Activated gamma-delta T cell treated with anti-CD3 and anti-CD28 coated beads, Interleukin-2, amount 50 U/mL, for 16 hours (primary cell): ENCODE measurements at regions not wholly inside any gene's neighbourhood (a gene's known extent, or its start where the extent isn't known, plus 50 kb on each side); places are given as distances from the start of the nearest gene placed in this dataset.

Experiments
- DNase-seq: peaks from one replicate; pipeline ENCODE4 v3.0.0-alpha.2; 2020; ENCODE audit warnings: low read depth

DNA sequence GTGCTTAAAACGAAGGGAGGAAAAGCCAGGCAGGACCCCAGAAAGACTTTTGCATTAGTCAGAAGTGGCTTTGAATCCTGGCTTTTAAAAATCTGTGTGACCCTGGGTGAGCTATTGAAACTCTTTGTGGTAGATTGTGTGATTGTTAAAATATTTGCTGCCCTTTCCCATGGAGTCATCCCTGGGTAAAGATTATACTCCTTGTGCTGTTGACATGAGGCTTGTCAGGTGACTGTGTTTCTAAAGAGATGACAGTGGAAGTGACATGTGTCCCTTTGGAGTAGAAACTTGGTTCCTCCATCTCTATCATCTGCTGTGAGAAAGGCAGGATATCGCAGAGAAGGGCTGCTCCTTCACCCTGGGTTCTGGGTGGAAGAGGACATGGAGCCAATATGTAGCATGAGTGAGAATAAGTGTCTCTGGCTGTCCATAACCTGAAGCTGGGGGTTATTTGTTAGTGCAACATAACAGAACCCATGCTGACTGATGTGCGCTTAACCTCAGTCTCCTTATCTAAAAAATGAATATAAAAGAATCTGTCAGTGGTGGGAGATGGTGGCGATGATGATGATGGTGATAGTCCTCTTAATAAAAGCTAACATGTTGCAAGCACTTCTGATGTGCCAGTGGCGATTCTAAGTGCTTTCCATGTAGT, 187.6 kb downstream of the RHOU start:
- DNase-seq: no peak

- no peak for DNase-seq
Observed at GRCh38 chr1:228923973-228924686, 188.9 kb downstream of the RHOU start.

DNA sequence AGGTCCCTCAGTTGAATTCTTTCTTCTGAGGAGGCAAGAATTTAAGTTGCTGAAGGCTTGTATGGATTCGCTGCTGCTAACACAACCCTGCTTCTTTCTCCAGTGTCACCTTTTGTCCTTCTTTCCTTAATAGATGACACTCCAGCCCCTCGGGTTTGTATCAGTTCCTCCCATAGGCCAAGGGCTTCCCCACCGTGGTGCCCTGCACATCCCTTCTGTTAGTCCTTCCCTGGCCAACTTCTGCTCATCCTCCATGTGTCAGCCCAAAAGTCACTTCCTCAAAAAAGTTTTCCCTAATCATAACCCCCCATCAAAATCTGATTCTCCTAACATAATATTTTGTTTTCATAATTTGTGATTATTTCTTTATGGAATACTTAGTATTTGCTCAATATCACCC, 190.4 kb downstream of the RHOU start:
- no peak for DNase-seq

- no peak for DNase-seq
Observed at GRCh38 chr1:228927421-228927820, 192.1 kb downstream of the RHOU start.

DNA sequence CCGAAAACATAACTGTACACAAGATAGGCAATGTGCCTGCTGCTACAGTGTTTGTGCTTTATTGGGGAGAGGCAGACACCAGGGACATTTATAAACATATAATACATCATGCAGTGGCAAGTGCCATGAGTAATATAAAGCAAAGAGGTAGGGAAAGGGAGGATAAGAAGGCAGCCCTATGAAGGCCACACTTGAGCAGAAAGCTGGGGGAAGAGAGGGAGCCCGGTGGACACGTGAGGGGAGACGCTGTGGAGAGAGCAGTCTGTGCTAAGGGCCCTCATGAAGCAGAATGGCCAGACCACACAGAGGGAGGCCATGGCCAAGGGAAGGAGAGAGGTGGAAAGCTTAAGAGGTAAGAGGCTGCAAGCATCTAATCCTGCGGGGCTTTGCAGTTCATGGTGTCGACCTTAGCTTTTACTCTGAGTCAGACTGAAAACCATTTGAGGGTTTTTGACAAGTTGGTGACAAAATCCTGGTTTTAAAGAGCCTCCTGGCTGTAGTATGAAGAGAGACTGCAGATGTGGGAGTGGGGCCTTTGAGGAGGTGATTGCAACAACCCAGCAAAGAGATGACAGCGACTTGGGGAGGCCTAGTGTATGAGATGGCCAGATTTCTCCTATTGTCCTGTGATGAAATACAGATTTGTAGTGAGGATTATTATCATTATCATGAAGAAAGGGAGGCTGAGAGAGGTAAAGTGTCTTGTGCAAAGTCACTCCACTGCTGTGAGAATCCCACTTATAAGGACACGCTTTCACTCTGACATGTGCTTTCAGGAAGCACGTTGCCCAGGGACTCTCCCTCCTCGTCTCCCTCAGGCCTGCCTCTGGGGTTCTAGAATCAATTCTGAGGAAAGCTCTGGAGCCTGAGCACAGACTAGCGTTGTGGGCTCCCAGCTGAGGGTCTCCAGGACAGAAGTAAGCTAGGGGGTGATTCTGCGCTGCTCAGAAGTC, 192.9 kb downstream of the RHOU start:
- DNase-seq: no peak

- no peak for DNase-seq
Observed at GRCh38 chr1:228929476-228930027, 194.3 kb downstream of the RHOU start.

- no peak for DNase-seq
Observed at GRCh38 chr1:228930479-228930957, 195.2 kb downstream of the RHOU start.

DNA sequence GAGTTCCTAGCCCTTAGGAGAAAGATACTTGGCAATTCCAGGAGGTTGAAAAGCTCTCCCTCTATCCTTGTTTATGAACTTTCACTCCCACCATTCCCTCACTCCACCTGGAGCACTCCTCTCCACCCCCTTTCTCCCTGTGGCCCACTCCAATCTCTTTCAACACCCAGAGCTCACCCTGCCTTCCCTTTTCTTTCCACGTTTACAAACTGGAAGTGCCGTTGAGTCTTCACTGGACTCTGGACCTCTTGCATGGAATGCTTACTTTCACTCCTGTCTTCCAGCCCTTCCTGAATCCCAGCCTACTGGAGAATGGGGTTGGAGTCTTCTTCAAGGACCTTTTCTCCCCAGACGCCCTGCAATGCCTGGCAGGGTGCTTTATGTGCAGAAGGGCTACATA, 198.5 kb downstream of the RHOU start:
- no peak for DNase-seq

DNA sequence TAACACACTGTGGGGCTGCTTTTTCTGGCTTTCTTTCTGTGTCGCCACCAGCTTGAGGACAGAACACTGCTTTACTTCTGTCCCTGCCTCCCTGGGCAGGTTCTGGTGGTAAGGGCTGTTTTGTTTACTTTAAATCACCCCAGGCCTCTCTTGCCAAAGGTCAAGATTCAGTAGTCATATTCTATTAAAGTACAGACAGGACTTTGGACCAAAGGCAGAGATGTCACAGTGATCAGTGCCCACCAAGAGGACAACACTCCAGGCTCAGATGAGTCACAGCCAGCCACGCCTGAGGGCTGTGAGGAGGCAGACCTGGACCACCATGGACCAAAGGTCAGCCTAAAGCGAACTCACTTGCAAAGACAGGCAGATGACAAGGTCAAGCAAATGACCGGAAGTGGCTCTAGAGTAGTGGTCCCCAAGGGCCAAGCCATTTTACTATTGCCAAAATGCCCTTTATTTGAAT, 200.0 kb downstream of the RHOU start:
- DNase-seq: no peak

DNA sequence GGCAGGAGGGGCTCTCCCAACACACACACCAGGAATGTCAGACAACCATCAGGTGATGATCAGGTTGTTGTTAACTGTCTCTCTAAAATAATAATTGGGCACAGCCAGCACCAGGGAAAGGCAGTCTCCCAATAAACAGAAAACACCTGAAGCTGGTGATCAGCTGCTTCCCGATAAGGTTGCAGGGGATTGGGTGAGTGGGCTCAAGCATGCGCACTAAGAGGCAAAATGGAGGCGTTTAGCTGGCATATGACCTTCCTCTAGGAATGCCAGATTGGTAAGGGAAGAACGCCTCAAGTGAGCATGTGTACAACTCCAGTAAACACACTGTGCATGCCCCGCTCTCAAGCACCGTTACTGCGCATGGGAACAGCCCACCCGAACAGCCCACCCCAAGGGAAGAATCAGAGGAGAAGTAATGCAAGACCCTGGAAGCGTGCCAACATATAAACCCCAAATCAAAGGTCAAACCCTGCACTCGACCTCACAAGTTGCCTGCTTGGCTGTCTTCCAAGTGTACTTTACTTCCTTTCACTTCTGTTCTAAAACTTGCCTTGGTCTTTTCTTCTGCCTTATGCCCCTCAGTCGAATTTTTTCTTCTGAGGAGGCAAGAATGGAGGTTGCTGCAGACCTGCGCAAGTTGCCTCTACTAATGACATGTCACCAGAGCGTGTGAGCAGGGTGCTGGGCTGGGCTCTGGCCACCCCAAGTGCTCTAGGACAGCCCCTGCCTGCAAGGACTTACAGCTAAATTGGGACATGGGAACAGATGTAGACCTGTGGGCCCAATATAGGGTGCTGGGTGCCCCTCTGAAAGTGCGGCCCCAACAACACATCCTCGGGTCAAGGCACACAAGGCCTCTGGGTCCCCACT, 200.8 kb downstream of the RHOU start:
- no peak for DNase-seq

GRCh38 chr1:228936881-228937280, 201.6 kb downstream of the RHOU start:
- no peak for DNase-seq

DNA sequence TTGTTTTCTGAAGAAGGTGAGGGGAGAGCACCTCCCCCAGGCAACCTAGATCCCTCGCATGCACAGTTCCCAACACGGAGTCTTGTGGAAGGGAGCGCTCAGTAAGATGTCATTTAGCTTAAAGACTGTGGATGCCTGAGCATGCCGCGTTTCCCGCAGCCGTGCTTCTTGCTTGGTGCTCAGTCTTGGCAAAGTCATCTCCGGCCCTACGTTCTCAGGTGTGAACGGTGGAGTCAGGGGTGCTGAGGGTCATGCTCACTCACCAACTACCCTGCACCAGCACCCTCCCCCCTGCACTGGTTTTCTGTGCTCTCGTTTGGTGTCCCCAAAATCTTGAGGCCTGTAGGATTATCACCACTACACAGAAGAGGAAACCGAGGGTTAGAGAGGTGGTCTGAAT, 202.1 kb downstream of the RHOU start:
- DNase-seq: no peak

- DNase-seq: no peak
Observed at GRCh38 chr1:228937851-228938536, 202.7 kb downstream of the RHOU start.

DNA sequence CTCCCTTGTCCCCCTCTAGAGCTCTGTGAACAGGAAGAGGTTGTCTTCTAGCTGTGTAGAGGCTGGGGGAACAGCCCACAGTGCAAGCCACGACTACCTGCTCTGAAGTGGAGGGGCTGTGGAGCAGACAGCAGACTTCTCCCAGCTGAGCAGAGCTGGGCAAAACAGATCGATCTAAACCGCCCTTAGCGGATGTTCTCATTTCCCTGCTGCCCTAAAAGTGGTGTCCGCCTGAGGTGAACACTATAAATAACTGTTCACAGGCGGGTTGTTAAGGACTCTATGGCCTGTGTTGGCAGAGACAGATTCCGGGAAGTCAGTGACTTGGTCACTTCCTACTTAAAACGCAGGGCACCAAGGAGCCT, 203.2 kb downstream of the RHOU start:
- DNase-seq: no peak

DNA sequence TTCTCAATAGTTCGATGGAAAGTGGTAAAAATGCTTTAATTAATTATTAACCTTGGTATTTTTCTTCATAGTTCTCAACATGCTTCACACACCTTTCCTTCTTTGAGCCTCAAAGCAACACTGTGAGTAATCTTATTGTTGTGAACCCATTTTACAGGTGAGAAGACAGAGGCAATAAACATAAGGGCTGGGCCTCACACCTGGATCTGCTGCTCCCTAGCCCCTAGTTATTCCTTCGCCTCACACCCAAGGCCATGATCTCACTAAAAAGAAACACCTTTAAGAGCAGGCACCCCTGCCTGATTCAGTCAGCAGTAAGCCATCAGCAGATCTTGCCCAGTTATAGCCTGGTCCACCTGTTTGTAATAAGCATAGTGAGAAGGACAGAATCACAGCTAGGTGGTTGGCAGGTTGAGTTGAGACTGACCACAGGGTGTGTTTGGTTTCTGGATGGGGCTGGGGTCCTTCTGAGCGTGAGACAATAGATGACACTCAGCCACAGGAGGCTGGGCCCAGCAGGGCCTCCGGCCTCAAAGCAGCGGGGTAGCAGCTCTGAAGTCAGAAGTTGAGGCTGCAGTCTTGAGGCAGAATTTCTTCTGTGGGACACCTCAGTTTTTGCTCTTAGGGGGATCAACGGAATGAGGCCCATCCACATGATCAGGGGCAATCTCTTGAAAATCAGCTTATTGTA, 203.9 kb downstream of the RHOU start:
- no peak for DNase-seq

DNA sequence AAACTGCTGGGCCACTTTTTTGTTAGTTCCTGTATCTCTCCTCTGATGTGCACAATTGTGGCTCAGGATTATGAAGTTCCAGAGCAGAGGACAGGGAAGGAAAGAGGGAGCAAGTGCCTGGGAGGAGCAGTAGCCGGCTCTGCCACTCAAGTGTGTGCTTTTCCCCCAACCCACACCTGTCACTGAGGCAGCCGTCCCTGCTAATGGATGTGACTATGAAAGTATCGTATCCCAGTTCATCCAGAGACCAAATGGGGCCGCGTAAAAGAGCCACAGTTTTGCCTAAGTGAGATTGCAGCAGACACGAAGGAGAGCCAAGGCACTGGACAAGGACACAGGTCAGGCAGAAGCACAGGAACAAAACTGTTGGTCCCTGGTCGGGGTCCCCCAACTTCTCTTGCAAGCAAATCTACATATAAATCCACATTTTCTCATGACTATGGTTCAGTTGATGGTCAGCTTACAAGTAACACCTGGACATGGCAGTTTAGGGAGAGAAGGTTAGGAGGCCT, 204.7 kb downstream of the RHOU start:
- no peak for DNase-seq

DNA sequence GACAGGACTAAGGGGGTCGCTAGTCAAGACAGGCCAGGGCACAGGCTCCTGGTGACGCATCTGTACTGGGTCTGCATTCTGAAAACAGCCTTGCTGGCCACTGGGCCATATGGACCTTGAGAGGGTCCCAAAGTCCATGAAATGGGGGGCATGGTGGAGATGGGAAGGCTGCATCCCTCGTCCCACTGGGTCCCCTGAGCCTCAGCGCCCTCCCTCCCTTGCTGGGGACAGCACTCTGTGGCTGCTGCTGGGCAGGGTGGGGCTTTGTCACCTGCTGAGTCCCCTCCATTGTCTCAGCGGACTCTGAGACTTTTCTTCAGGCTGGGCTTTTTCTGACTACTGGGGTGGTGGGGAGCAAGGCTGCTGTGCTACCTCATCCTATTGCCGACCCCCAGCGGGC, 205.2 kb downstream of the RHOU start:
- DNase-seq: no peak

DNA sequence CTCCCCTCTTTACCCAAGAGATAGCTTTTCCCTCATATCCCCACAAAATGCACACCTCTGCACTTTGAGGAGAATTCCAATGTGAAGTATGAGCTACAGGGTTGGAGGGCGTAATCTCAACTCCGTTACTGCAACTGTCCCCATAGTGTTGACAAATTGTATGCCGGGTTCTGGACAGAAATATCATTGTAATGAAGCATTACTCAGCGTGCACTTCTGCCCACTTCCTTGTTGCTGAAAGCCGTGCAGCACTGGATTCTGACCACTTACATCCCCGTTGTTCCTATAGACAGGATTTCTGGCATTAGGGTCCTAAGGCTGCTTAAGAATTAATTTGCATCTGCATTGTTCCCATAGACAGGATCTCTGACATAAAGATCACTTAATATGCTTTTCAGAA, 205.6 kb downstream of the RHOU start:
- no peak for DNase-seq

- DNase-seq: no peak
Observed at GRCh38 chr1:228941666-228942065, 206.4 kb downstream of the RHOU start.

DNA sequence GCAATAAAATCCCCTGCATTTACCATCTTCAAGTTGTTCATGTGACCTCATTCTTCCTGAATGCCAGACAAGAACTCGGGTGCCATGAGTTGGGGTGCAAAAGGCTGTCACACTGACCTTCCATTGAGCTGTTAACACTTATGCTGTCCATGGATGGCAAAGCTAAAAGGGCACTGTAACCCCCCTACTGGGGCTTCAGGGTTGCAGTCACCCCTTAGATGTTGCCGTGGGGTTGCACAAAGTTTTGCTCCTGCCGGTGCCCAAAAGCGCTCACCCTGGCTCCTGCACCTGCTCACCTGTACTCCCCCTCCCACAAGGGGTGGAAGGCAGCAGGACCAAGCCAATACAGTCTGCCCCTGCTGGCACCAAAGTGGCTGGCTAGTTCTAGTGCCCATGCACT, 208.2 kb downstream of the RHOU start:
- DNase-seq: no peak
